ENCODE measurements at regions not wholly inside any gene's neighbourhood (a gene's known extent, or its start where the extent isn't known, plus 50 kb on each side); places are given as distances from the start of the nearest gene placed in this dataset.

GRCh38 chr7:106196460-106197021 lies 84.4 kb upstream of the SYPL1 start:
- no peak for DNase-seq

- DNase-seq: no peak
Observed at GRCh38 chr7:106193661-106194060, 81.5 kb upstream of the SYPL1 start.

GRCh38 chr7:106190589-106191330 lies 78.6 kb upstream of the SYPL1 start:
- no peak for DNase-seq

- DNase-seq: no peak
Observed at GRCh38 chr7:106187613-106188350, 75.7 kb upstream of the SYPL1 start.

- no peak for DNase-seq
Observed at GRCh38 chr7:106185719-106186118, 73.6 kb upstream of the SYPL1 start.

- DNase-seq: no peak
Observed at GRCh38 chr7:106183952-106184351, 71.8 kb upstream of the SYPL1 start.

- no peak for DNase-seq
Observed at GRCh38 chr7:106182904-106183303, 70.8 kb upstream of the SYPL1 start.

- no peak for DNase-seq
Observed at GRCh38 chr7:106181658-106182265, 69.7 kb upstream of the SYPL1 start.

GRCh38 chr7:106180721-106181120 lies 68.6 kb upstream of the SYPL1 start:
- no peak for DNase-seq

GRCh38 chr7:106179256-106179655 lies 67.1 kb upstream of the SYPL1 start:
- no peak for DNase-seq

- DNase-seq: no peak
Observed at GRCh38 chr7:106178593-106179134, 66.6 kb upstream of the SYPL1 start.

GRCh38 chr7:106177738-106178592 lies 65.9 kb upstream of the SYPL1 start:
- DNase-seq: no peak

GRCh38 chr7:106177300-106177690 lies 65.2 kb upstream of the SYPL1 start:
- no peak for DNase-seq

GRCh38 chr7:106176414-106177299 lies 64.5 kb upstream of the SYPL1 start:
- peak; percentile 62 to 77 for DNase-seq

GRCh38 chr7:106175507-106175906 lies 63.4 kb upstream of the SYPL1 start:
- DNase-seq: no peak

- DNase-seq: no peak
Observed at GRCh38 chr7:106170651-106171050, 58.5 kb upstream of the SYPL1 start.

GRCh38 chr7:106169821-106170610 lies 57.9 kb upstream of the SYPL1 start:
- no peak for DNase-seq

GRCh38 chr7:106167439-106168136 lies 55.5 kb upstream of the SYPL1 start:
- no peak for DNase-seq
